ENCODE measurements at regions not wholly inside any gene's neighbourhood (a gene's known extent, or its start where the extent isn't known, plus 50 kb on each side); places are given as distances from the start of the nearest gene placed in this dataset.

DNA sequence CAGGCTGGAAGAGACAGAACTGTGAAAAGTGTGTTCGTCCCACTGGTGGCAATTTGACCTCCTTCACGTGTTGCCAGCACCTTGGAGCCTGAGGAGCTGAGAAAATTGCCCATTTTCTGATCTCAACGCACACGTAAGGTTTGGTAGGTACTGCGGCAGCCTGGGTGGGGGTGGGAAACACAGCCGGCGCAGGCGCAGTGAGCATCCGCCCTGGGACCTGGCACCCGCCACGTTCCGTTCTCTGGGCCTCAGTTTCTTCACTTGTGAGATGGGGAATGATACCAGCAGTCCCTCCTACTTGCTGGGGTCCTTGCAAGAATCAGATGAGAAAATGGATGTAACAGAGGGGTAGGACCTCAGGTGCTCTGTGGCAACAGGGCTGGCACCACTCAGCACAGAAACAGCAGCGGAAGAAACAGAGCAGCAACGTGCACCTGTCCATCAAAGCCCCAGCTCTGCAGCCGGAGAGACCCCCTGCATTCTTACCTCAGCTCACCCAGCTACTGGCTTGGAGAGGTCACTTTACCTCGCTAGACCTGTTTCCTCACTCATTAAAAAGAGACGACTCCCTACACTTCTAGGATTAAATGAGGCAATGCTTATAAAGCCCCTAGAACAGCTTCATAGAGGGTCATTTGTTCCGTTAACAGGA is 458.0 kb upstream of the ID2 start:
- no peak for DNase-seq

DNA sequence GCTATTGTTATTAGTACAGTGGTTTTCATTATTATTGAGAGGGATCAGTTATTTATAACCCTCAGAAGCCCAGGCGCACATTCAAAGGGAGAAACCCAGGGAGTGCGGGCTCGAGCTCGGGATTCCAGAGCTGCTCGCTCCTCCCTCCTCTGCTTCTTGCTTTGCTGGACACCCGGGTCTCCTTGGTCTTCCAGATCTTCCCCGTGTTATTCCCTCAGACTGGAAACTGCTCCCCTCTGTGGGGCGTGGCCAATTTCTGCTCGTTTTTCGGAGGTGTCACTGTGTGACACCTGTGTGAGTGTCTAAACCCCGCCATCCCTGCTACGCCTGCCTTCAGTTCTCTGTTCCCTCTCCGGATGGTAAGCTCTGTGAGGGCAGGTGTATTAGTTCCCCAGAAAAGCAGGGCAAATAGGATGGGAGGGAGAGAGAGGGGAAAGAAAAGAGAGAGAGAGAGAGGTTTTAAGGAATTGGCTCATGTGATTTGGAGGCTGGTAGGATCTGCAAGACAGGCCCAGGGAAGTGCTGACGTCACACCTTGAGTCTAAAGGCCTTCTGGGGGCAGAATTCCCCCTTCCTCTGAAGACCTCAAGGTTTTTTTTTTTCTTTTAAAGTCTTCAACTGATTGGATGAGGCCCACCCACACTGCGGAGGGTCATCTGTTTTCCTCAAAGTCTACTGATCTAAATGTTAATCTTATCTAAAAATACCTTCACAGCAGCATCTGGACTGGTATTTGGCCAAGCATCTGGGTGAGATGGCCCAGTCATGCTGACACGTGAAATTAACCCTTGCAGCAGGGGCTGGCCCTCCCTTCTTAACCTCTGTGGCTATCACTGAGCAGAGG is 457.3 kb upstream of the ID2 start:
- DNase-seq = no peak

- DNase-seq = no peak
Observed at GRCh38 chr2:8225266-8225665, 456.6 kb upstream of the ID2 start.

GRCh38 chr2:8225798-8226197 is 456.1 kb upstream of the ID2 start:
- DNase-seq = no peak

DNA sequence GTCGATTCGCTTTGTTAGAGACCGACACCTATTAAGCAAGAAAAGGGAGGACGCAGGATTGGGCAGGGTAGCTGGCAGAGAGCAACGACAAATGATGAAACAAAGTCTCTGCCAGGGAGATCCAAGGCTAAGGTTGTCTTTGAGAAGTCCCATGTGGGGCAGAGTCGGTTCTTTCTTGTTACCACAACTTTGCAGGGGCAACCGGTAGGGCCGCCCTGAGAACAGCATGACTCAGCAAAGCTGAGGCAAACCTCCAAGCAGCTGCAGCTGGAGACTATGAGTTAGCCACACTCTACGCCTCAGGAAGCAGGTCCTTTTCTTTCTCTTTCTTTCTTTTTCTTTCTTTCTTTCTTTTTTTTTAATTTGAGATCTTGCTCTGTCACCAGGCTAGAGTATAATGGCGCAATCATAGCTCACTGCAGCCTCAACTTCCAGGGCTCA is 452.3 kb upstream of the ID2 start:
- DNase-seq = no peak

- DNase-seq = no peak
Observed at GRCh38 chr2:8230466-8230865, 451.4 kb upstream of the ID2 start.

DNA sequence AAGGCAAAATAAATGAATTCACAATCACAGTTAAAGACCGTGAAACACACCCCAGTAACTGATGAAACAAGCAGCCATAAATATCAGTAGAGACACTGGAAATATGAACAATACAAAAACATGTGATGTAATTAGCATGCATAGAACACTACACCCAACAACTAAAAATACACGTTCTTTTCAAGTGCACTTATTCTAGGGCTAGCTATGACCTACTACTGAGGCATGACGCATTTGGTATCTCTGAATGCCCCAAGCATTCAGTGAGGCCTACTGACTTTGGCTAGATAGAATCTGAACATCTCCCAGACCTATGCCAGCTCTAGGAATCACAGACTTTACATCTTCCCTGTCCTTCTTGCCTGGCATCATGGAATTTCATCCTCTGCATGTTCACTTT is 450.0 kb upstream of the ID2 start:
- DNase-seq = no peak

- no peak for DNase-seq
Observed at GRCh38 chr2:8232871-8233270, 449.0 kb upstream of the ID2 start.

DNA sequence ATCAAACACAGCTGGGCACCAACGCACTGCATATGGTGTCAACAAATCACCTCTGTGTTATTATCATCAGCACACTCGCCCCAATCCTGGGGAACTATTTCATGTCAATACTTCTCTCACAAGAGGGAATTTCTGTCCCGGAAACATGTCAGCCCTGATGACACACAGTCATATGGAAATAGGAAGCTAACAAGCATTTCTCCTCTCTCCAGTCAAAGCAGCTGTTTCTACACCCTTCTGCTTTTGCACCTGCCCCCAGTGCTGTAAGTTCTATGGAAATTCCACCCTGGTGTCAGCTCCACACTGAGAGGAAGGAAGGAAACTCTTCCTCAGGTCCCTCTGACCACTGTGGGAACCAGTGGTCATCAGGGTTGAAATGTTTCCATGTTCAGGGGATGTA is 447.6 kb upstream of the ID2 start:
- no peak for DNase-seq

DNA sequence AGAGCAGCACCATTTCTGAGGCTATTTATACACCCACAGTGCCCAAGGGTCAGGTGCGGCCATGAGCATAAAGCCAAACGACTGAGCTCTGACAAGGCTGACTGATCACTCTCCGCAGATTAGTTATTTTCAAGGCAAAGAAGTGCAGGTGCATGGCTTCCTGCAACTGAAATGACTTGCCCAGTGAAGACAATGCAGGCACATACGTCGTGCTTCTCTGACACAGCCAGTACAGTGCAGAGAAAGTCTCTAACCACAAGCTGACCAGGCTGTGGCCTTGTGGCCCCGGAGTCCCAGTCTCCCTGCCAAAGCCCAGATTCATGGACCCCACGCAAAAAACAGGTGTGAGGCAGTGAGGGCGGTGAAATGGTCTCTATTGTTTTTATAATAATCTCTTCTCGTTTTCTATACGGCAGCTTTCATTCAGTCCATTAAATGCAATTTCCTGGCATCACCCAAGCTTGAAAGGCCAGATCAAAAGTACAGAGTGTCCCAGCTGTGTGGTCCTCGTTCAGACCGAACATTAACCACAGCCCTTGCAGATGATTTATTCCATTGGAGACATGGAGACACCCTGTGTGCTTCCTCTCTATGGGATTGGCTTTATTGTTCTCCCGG is 447.0 kb upstream of the ID2 start:
- DNase-seq = no peak

GRCh38 chr2:8235419-8235818 is 446.4 kb upstream of the ID2 start:
- DNase-seq = no peak

- no peak for DNase-seq
Observed at GRCh38 chr2:8236391-8236790, 445.5 kb upstream of the ID2 start.

DNA sequence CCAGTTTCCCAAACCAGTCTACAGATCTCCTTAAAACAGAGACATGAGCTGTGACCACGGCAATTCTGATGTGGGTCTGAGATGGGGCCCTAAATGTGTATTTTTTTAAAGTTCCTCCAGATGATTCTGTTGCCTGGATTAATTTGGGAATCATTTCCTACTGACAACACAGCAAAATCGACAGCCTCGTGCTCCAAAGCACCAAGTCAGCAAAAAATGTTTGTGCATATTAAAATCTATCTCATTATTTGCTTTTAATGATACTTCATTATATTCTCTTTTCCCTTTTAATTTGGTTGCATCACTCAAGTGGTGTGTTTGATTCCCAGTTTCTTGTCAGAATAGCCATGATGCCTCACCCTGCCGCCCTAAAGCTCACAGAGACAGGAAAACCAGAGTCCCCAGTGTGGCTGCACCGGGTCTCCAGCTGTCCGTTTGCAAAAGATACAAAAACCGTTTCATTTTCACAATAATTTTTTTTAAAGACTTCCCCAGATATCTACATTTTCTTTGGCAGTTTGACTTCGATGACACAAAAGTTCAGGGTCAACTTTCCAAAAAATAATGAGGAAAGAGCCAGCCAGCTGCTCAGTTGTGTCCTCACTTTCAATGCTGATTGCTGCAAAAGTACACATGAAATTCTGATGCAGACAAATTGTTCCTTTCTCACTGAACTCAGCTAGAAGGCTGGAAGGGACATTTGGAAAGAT is 443.2 kb upstream of the ID2 start:
- no peak for DNase-seq

DNA sequence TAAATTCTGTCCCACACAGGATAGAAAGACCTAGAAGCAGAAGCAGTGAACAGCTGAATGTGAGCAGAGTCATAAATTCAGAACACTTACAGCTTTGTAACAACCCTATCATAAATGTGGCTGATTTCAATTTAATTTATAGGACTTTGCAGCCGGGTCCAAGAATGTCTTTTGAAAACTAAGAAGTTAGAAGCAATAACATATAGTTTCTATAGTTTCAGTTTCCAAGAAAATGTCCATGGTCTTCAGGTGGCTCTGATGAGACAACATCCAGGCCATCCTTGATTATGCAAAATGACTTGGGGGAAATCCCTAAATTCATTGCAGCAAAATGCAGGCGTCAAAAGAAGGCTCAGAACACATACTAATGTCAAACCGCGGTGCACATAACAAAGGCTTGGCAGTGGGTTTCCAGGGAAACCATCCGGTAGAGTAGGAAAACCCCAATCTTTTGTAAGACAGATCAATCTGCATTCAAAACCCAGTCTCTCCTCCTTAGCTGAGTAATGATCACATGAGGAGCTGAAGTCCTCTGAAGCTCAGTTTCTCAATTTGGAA is 442.2 kb upstream of the ID2 start:
- DNase-seq = no peak

- DNase-seq = no peak
Observed at GRCh38 chr2:8241317-8241716, 440.5 kb upstream of the ID2 start.

- no peak for DNase-seq
Observed at GRCh38 chr2:8242739-8243138, 439.1 kb upstream of the ID2 start.

- no peak for DNase-seq
Observed at GRCh38 chr2:8243748-8244400, 438.0 kb upstream of the ID2 start.

GRCh38 chr2:8244639-8245038 is 437.2 kb upstream of the ID2 start:
- no peak for DNase-seq

- DNase-seq = no peak
Observed at GRCh38 chr2:8246137-8246536, 435.7 kb upstream of the ID2 start.

GRCh38 chr2:8247905-8248622 is 433.8 kb upstream of the ID2 start:
- no peak for DNase-seq

GRCh38 chr2:8248623-8248957 is 433.3 kb upstream of the ID2 start:
- no peak for DNase-seq

DNA sequence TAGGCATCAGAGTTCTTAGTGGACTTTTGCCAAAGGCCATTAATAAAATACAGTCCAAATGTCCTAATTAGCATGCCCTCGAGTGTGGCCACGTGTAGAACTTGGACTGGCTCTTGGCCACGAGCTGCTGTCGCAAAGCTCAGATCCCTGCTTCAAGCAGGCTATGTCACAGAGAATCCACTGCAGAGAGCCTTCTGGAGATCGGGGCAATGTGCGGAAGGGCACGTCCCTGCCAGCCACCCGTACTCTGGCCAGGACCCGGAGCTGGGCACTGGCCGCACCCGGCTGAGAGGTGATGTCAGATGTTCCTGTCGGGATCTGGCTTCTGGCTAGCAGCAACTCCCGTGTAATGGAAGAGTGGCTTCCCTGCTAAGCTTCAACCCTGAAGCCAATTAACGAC is 432.7 kb upstream of the ID2 start:
- DNase-seq = no peak
